ENCODE measurements at regions not wholly inside any gene's neighbourhood (a gene's known extent, or its start where the extent isn't known, plus 50 kb on each side); places are given as distances from the start of the nearest gene placed in this dataset.
A peak's percentile ranks its signal among the peaks of the same experiment; 100 is the strongest.

DNA sequence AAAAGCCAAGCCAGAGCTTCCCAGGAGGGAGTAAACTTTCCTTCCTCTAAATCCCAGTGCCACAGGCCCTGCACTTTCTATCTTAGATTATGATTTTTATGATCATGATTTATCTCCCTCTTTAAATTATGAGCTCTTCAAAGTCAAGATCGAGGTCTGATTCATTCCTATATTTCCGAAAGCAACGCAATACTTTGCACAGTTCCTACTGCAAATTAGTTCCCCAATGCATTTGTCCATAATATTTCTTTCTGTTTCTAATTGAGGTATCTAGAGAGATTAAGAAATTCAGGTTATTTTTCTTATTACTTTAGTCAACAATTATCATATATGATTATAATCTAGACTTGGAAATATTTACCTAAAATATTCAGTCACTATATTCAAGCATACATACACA, 173.1 kb upstream of the LPP start:
- no peak for DNase-seq

DNA sequence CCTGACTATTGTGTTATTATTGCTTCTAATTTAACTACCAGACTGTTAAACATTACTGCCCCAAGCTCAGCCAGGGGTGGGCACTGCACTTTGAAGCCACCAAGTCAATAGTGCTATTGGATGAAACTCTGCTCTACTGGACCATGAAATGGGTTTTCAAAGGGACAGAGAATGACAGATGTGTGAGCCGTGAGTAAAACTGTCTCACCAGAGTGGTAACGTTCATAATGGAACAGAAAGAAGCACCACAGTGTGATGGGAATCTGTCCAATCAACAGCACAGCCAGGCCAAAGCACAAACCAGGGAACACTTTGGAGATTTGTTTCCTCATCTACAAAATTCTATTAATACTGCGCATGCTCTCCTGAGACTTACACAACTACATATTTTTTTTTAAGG, 171.8 kb upstream of the LPP start:
- no peak for DNase-seq

DNA sequence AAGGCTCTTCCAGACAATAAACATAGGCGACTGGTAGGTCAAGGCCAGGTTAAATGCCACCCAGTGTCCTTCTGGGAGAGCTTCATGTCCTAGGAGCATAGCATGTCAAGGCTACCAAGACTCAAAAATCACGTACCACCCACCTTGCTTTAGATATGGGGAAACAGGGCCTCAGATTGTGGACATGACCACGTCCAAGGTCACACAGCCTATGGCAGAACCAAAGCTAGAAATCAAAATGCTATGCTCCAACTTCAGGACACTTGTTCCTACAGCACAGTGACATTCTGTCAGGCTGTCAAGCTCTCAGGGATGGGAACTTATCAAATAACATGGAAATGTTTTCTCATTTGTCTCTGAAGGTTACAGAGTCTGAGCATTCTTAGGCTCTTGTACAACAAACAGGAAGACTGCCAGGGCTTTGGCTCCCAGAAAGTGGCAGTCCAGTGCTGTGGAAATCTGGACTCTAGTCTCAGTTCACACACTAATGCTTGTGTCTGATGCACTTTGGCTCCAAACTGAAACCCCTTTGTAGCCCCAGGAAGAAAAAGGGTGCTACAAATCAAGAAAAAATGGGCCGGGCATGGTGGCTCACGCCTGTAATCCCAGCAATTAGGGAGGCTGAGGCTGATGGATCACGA, 170.4 kb upstream of the LPP start:
- DNase-seq, result no peak

DNA sequence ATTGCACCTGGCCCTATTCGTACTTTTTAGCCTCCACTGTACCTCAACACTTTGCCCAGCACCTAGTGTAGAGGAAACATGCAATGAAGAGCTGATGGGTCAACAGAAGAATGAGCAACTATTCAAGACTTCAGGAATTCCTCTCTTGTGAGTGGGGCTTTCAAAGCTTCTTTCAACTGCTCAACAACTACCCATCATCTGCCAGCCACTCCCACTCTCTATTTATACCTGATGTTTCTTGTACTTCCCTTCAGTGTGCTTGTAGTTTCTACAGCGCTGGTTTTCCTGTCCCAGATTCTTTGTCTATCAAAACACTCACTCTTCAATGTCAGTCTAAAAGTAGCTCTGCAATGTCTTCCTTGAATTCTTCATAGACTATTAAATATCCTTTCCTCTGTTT, 168.3 kb upstream of the LPP start:
- no peak for DNase-seq

DNA sequence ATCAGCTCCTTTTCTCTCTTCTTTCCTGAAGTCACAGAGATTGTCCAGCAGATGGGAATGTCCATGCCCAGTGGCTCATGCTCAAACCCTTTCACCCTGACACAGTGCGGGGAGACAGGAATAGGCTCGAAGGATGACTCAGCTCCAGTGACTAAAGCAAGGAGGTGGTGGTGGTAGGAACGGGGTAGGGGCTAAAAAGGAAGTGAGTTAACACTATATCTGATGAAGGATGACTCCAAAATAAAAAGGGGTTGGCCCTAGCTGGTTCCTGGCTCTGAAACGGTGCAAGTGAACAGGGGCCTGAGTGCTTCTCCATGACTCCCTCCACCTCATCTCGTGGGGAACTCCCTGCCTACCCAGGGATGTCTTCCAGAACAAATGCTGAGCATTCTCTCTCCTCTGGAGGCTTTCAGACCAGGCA, 167.4 kb upstream of the LPP start:
- DNase-seq, result no peak

DNA sequence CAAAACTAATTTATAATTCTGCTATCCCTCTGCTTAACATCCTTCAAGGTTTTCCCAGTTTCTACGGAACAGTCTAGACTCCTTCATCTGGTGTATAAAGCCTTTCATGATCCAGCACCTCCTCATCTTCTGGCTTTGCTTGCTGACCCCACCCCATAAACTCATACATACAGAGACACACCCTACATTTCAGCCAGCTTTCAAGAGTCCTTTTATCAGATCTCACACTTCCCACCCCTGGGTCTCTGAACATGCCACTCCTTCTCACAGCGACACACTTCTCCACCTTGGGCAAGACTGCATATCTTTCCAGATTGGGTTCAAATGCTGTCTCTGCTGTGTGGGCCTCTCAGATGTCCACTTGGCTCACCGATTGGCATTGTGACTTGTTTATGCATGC, 166.8 kb upstream of the LPP start:
- DNase-seq, result no peak

DNA sequence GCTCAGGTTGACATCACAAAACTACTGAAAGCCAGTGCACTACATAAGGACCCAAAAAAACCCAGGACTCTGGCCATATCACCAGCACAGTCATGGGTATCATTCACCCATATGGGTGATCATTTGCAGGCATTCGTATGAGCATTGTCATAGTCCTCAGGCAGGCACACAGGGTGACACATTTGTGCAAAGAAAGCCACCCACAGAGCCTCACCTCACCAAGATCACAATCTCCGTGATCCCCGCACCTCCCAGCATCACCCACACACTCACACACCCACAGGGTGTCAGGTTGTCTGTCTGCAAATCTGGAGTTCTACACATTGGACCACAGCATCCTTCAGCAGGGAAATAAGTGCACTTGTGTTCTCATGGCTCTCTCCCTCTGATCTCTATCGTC, 166.0 kb upstream of the LPP start:
- DNase-seq, result no peak

DNA sequence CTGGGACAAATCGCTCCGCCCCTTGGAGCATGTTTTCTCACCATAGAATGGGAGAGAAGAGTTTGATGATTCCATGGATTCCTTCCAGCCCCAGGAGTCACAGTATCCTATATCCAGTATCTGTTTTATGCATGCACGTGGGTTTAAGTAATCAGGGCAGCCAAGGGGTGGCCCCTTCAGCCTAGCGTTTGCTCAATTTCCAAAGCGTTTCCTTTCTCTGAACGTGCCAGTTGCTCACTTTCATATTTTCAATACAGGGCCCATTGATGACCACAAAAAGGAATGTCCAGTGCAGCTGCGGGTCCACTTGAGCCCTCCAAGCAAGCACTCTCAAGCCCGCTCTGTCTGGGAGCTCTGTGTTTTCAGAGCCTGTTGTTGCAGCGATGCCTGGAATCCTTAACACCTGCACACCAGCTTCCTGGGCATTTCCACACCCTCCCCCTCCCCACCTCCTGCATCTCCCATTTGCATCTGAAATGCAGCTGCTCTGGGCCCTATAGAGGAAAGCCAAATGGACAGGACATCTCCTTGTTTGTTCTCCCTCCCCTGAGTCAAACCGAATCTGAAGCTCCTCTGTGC, 164.3 kb upstream of the LPP start:
- DNase-seq, result peak; percentile 82

DNA sequence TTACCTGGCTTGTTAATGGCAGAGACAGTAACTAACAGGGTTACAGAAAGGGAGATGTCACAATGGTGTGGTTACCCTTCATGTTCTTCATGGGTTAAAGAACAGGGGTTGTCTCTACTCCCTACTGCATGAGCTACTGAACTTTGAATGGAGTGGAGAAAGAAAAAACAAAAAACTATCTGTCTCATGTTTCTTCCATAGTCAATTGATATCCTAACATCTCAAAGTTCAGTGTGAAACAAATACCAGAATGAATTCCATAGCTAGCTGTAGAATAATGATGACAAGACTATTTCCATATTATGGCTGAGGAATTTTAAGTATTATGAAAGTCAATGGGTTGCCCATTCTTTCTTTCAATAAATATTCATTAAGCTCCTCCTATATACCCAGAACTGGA, 161.3 kb upstream of the LPP start:
- DNase-seq, result no peak

DNA sequence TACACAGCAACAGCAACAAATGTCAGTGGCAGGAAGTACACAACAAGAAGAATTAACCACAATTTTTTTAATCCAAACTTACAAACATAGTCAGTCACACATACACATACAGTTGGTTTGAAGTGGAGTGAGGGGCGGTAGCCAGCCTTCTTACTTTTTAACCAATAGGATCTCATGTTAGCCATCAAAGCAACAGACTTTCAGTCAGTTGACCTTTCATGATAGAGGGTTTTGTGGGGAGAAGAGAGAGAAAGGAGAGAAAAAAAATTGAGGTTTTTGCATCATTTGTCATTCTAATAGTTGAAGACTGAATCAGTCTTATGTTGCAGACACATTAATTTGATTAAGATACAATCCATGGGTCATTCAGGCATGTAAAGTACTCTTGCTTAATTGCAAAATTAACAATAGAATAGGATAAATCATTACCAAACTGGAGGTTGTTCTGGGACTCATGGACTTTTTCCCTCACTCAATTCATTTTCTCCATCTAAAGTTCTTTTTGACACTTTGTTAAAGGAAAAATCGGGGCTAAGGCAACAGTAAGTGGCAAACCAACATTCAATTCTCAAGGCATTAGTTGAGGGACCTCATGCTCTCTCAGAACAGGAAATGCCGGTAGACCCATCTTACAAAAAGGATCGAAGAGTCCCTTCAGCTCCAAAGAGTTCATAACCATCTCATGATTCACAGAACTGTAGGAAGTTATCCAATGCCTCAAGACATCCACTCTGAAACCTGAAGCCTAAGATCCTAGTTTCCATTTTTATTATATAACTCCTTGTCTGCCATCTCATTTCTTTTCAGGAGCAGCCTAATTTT, 159.5 kb upstream of the LPP start:
- DNase-seq, result no peak

DNA sequence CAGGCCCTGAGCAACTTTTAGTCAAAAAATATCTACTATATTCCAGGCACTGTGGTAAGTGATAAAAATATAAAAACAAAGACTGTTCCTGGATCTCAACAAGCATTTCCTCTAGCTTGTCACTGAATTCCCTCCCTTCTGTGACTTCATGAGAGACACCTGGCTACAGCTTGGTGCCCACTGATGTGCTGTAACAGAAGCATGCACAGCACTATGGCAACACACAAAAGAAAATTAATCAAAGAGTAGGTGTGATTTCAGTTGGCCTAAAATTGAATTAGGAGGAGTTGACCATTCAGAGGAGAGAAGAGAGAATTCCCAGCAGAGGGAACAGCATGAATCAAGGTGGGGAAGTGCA, 158.9 kb upstream of the LPP start:
- DNase-seq, result no peak

DNA sequence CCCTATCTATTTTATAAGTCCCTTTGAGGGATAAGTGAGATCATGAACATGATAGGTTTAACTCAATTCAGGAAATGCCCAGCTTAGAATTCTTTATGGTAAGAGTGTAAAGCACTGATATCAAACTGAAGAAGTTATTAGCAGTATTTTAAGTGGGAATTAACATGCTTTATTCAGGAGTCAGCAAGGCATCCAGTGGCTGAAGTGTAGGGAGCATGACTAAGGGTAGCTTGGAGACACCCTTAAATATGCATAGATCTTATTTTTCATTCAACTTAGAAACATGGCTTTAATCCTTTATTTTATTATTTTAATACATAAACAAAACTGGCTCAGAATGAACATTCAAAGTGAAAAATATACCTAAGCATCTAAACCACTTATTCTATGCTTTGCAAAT, 158.3 kb upstream of the LPP start:
- DNase-seq, result no peak

DNA sequence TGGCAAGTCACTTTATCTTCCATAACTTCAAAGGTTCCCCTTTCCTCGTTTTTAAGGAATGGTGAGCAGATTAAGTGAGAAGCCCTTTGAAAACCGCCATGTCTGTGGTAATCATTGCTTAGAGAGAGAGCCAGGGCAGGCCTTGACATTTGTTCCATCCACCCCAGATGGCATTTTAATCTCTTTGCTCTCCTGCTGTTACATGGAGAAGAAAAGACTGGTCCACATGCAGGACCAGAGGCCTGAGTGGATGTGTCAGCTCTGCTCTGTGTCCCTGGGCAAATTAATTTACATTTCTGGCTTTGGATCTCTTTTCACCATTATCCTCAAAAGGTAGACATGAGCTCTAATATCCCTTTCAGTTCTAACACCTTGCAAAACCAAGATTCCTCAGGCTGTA, 157.3 kb upstream of the LPP start:
- no peak for DNase-seq

DNA sequence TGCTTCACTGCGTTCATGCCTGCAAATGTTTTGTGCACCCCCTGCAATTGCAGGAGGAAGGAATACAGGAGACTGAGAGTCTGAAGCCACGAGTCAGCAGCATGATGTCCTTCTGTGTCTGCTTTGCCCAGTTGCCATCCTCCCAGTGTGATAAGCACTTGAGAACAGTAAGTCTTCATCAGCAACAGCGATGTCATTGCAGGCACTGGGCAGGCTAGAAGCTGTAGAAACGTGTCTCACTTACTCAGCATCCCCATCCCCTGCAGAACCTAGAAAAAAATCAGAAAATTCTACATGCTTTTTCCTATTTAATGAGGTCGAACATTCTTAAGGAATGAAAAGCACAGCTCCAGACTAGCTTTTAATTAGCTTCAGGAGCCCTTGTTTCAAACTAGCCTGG, 156.5 kb upstream of the LPP start:
- no peak for DNase-seq

DNA sequence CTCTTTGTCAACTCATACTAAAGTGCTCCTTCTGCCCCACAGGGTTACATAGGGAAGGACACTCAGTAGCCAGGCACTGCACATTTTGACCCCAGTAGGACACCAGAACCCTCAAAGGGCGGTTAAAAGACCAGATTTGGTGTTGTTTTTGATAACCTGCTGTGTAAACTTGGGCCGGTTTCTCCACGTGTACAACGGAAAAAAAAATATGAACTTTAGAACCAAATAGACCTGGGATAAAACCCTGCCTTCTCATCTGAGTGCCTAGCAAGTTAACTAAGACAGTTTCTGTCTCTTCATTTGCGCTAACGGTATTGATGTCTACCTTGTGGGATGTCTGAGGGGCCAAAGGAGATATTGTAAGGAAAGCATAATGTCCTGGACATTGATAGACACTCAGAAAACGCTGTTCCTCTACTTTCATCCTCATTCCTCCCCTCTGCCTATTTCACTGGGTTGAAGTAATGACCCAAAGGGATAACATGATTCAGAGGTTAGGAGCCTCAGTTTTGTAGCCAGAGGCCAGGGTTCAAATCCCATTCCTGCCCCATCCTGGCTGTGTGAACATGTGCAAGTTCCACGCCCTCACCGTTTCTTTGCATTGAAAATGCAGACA, 155.9 kb upstream of the LPP start:
- no peak for DNase-seq

DNA sequence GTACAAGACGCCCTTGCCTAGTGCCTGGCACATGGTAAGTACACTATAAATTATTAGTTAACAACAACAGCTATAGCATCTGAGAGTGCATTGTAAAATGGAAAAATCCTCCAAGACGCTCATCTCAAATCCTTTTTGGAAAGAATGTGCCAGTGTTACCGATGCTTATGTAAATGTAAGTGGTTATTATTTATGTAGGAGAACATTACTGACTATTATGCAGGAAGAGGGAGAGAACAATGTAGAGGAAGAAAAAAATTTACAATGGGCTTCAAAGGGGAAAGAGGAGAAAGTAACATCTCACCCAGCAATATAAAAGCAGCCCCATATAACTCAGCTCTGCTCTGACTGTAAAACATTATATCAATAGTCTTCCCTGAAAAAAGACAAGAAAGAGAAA, 155.3 kb upstream of the LPP start:
- no peak for DNase-seq

DNA sequence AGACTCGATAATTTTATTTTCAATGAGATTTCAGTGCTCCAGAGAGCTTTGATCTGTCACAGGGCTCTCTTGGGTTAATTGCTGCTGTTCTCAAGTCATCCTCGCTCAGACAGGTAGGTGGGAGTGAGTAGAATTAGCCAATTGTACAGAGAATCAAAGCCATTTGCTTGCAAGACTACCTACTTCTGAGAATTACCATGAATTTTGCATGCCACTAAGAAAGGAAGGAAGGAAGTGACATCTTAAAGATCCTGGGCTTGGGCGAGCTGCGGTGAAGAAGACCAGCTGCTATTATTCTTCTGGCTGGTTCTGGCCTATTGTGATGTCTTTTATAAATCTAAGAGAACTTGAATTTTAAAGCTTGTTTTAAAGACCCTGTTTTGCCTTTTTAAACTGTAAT, 154.1 kb upstream of the LPP start:
- DNase-seq, result no peak

DNA sequence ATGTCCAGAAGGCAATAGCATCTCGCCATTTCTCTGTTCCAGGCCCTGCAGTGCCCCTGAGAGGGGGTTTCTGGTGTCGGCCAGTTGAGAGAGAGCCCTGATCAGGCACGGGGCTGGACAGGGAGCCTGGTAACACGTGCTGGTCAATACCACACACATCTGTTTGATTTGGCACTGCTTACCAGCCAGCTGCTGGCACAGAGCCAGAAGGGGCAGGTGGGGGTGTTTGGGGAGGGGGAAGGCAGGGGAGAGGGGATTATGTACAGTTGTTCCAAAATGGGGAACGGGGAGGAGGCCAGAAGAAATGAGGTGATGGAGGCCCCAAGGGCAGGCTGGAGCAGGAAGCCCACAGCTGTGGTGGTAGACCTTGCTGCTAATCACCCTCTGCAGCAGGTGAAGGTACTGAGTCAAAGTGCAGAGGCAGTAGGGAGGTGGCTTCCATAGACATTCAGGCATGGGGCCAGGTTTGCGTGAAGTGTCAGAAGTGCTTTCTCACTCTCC, 153.5 kb upstream of the LPP start:
- DNase-seq, result peak; percentile 82

DNA sequence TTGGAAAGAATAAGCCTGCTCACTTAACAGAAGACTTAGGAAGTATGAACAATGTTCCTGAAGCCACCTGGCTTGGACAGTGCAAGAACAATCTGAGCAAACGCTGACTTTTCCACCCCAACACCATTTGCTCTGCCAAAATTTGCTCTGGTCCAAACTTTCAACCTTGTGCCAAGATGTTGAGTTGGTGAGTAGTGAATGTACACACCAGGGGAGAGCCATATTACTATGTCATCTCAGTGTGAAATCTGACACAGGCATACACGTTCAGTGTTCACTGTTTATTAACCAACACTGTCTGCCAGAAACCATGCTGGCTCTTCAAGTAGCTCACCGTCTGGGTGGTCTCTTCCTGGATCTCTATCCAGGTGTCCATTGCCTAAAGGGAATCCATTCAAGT, 152.9 kb upstream of the LPP start:
- DNase-seq, result peak; percentile 80

DNA sequence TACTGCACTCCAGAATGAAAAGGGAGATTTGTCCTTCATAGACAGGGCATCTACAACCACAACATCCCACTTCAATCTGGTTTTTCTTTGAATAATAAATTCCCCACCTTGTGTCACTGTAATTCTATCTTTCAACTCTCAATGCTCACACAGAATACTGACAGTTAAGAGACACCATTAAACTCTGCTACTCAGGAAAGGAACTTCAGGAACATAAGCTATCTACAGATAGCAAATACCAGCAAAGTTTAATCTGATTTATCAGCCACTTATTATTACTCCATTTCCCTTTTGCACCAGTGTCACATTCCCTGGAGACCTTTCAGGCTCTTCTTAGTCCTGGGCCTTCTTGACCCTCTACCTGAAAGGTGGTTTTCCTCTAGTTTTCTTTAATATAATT, 152.0 kb upstream of the LPP start:
- no peak for DNase-seq

DNA sequence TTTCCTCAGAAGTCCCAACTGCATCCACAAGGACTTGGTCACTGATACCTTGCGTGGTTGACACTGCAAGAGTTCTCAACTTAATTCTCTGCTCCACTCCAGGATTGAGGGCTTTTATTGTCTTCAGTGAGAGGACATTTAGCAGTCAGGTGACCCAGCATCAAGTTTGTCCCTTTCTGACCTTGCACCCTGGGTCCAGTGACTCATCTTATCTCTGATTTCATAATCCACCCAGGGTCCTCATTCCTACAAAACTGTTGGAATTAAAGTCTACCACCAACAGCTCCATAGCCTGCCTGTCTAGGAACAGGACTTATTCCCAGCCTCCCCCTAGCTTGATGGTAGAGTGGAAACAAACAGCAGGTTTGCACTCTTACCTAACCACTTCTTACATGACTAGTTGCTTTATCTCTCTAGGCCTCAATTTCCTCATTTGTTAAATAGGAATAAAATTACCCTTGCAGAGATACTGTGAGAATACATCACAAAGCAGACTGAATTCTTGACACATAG, 151.3 kb upstream of the LPP start:
- no peak for DNase-seq

DNA sequence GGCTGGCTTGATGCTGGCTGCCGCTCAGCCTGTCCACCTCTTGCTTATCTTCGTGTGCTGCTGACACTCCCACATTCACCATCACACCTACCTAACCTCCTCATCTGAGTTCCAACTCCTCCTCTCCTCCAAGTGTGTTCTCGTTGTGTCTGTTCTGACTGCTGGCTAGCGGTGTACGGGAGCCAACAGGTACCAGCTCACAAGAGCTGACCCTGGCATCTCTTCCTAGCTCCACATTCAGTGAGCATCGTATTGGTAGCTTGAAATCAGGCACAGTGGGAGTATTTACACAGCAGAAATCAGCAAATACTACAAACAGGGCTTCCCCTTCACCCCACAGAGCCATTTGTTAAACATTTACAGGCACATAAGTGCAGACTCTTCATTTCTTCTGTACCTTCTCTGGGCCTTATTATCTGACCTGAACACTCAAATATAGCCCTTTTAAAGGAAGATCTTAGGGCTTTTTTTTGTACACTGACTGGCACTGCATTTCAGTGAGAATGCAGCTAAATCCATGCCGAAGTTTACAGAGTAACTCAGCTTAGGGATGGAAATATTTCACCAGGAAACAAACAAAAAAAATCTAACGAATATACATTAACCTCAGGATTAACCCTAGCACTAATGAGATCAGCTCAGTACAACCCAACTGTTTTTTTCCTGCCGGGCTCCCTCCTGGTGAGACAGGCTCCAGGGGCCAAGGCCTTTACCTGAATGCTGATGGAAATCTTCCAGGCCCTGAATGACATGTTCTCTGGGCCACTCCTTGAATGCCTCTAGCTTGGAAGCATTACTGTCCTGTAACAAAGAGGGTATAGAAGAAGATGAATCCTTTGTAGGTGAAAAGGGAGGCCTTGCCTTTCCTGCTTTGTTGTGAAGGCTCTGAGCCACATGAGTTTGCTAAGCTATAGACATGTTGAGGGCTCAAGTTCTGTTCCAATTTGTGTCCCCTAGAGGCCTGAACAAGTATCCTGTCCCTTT, 150.5 kb upstream of the LPP start:
- DNase-seq, result peak; percentile 63

All from NCI-H1092 treated with DMSO at 0.1 percent for 48 hours (cell line).